ENCODE measurements at regions not wholly inside any gene's neighbourhood (a gene's known extent, or its start where the extent isn't known, plus 50 kb on each side); places are given as distances from the start of the nearest gene placed in this dataset.

- TF ChIP-seq EZH2 (IDR thresholded peaks at IDR 0.05; ENCODE audit: borderline replicate concordance) (no peak), CTCF (IDR thresholded peaks at IDR 0.05; ENCODE audit: poor library complexity) (no peak), EZH2phosphoT487 (IDR thresholded peaks at IDR 0.05; ENCODE audit: low read depth, severe bottlenecking, unreplicated experiment) (no peak)
Observed at GRCh38 chr12:114995891-114996290, 311.9 kb upstream of the TBX3 start.

Data from hepatocyte (in vitro differentiated cells).